Skin of body (tissue), 2 donors: ENCODE measurements at regions not wholly inside any gene's neighbourhood (a gene's known extent, or its start where the extent isn't known, plus 50 kb on each side); places are given as distances from the start of the nearest gene placed in this dataset. TPM values are rescaled to one million over a fixed set of nuclear protein-coding genes. Genes with fewer than 3 reads are reported as not detected.

ENCODE experiments used
- DNase-seq: peaks from one replicate; lab custom pipeline; 2025; lab: John Stamatoyannopoulos, UW
- small RNA-seq: library from RNA; depleted of rRNA; stranded (forward); fragments of <200 nt; gene quantifications from one replicate; pipeline ENCODE3, GENCODE V24; 2014; ENCODE audit warnings: low replicate concordance

DNA sequence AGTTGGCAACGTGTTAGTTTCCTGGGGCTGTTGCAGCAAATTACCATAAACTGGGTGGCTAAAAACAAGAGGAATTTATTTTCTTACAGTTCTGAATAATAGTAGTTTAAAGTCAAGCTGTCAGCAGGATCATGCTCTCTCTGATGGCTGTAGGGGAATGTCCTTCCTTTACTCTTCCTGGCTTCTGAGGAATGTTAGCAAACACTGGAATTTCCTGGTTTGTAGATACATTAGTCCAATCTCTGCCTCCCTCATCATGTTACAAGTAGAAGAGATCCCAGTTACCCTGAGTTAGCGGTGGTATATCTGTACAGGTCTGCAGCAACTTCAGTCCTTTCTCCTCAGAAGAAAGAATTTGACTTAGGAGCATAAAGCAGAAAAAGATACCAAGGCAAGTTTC lies 2249.1 kb downstream of the NCAM2 start:
- no peak for DNase-seq

DNA sequence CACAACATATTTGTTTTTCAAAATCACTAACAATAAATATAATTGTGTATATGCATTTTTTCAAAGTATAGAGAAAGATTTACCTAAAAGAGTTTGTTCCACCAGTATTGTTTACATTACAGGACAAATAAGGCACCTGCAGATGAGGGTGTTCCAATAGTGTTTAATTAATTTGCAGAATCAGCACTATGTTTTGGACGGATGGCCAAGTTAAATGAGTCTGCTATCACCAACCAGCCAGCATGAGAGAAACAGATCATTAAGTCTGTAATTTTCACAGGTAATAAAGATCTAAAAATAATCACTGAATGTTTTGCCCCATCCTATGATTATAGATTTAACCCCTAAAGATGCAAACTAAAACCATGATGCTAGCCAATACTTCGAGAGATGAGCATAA lies 2247.0 kb downstream of the NCAM2 start:
- DNase-seq = no peak

DNA sequence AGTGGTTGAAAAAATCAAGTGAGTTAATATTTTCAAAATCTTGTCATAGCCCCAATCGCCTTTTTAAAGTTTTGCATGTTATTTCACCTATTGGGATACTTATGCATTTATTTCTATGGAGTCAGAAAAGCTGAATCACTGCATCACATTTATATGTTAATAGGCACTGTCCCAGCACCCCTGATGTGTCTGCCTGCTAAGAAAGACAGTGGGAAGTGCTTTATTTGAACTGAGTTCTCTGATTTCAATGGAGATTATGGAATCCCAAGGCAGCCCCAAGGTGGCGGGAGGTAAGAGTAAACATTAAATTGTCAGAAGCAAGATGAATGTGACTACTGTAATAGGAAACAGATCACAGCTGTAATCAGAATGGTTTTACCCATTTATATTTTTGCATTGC lies 2225.7 kb downstream of the NCAM2 start:
- DNase-seq = no peak

GRCh38 chr21:23218667-23219066 lies 2220.5 kb downstream of the NCAM2 start:
- DNase-seq = no peak

DNA sequence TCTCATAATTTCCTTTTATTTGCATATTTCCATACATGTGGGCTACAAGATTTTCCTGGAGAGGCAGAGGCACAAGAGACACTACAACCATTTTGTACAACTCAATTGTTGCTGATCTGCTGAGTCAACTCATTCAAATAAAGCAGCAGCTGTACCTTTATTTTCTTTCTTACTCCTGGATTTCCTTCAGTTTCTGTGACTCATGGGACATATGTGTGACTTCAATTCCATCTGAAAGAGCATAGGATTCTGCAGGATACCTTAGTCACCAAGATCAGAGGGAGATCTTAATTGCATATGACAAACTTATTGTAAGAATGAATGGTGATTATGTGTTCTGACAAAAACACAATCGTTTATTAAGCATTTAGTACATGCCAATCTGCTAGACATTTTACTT lies 2219.4 kb downstream of the NCAM2 start:
- DNase-seq = no peak

DNA sequence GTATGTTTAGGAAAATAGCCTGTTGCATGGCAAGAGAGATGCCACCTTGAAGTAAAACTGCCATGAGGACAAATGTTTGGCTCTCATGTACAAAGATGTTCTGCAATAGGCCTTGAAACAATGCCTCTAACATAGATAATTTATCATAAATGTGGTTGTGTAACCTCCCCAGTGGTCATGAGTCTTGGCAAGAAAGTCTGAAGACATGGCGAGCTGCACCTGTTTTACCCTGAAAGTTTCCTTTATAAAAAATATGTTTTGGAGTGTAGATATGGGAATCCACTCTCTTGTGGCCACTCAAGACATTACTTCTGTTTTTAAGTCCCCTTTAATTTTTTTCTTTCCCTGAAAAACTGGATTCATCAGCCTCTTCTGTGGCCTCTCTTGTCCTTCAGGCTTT lies 2217.1 kb downstream of the NCAM2 start:
- no peak for DNase-seq

Small RNAs in the stretch of these regions (small RNA-seq; reads per million reads assigned to genes)
- gene AP001340.1 = not detected
- gene RF00019 = not detected
- gene RN7SKP236 = not detected
- gene RNA5SP489 = not detected
- 0.26 reads per million, percentile 19 among the genes with 10 or more reads in this experiment for gene RNU2-55P
